PC-9 (cell line): ENCODE measurements at regions not wholly inside any gene's neighbourhood (a gene's known extent, or its start where the extent isn't known, plus 50 kb on each side); places are given as distances from the start of the nearest gene placed in this dataset.

ENCODE experiments used
- CTCF ChIP-seq: fragments of 200-600 bp; sonication (generic); conservative IDR thresholded peaks from 2 replicates; pipeline ENCODE4 v1.6.1; 2017; ENCODE audit warnings: mixed run types, antibody characterized with exemption, mild to moderate bottlenecking, moderate library complexity
- EZH2 ChIP-seq: fragments of 200-600 bp; sonication (generic); IDR thresholded peaks from 2 replicates; pipeline ENCODE4 v1.8.0; 2017; ENCODE audit warnings: antibody characterized with exemption, low read depth

GRCh38 chrX:9182041-9182440 lies 148.1 kb upstream of the FAM9B start:
- TF ChIP-seq CTCF = no peak
- TF ChIP-seq EZH2 = no peak
